Transverse colon (tissue), 3 donors: ENCODE measurements at regions not wholly inside any gene's neighbourhood (a gene's known extent, or its start where the extent isn't known, plus 50 kb on each side); places are given as distances from the start of the nearest gene placed in this dataset.

ENCODE experiments used
- POLR2A ChIP-seq: fragments of 450-650 bp; IDR thresholded peaks from one replicate; pipeline ENCODE4 v1.6.1; 2016; ENCODE audit warnings: antibody characterized with exemption, mild to moderate bottlenecking, moderate library complexity
- TF ChIP-seq, protein P1 (sequence below), 5 experiments: fragments of 200-600 bp in 3 of 5; fragments of 450-650 bp in 2 of 5; sonication (generic) in 3 of 5; IDR thresholded peaks; 1 replicate in 2 of 5; 2 replicates in 3 of 5; pipeline ENCODE4 v1.5.1; 2016 to 2017; ENCODE audit warnings: antibody characterized with exemption in 5 of 5, inconsistent platforms in 3 of 5, mild to moderate bottlenecking in 2 of 5, moderate library complexity in 1 of 5

DNA sequence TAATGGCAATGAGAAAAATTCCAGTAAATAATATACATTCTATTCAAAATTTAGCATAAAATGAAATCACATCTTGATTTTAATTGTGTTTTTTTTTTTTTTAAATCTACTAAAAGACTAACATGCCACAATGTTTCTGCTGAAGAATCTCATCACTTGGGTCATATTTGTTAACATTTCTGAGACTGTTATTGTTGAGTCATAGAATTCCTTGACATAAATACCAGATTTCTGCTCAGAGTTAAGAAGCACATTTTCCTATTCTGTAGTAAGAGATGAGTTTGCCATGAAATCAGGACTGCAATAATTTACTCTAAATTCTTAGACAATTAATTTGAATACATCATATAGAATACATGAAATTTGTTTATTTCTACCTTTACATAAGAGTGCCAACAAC, 154.9 kb upstream of the KYNU start:
- TF ChIP-seq, protein P1, sequence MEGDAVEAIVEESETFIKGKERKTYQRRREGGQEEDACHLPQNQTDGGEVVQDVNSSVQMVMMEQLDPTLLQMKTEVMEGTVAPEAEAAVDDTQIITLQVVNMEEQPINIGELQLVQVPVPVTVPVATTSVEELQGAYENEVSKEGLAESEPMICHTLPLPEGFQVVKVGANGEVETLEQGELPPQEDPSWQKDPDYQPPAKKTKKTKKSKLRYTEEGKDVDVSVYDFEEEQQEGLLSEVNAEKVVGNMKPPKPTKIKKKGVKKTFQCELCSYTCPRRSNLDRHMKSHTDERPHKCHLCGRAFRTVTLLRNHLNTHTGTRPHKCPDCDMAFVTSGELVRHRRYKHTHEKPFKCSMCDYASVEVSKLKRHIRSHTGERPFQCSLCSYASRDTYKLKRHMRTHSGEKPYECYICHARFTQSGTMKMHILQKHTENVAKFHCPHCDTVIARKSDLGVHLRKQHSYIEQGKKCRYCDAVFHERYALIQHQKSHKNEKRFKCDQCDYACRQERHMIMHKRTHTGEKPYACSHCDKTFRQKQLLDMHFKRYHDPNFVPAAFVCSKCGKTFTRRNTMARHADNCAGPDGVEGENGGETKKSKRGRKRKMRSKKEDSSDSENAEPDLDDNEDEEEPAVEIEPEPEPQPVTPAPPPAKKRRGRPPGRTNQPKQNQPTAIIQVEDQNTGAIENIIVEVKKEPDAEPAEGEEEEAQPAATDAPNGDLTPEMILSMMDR (IDR thresholded peaks at IDR 0.05), result no peak
- no peak for TF ChIP-seq POLR2A
